ENCODE measurements at regions not wholly inside any gene's neighbourhood (a gene's known extent, or its start where the extent isn't known, plus 50 kb on each side); places are given as distances from the start of the nearest gene placed in this dataset.

GRCh38 chr20:23232219-23232581, 118.4 kb upstream of the NXT1 start:
- TF ChIP-seq MAX (IDR thresholded peaks at IDR 0.05) (no peak), HOXA7 (CRISPR knock-in tag; IDR thresholded peaks at IDR 0.05) (no peak)
